Endodermal cell (in vitro differentiated cells): ENCODE measurements at regions not wholly inside any gene's neighbourhood (a gene's known extent, or its start where the extent isn't known, plus 50 kb on each side); places are given as distances from the start of the nearest gene placed in this dataset.
A peak's percentile ranks its signal among the peaks of the same experiment; 100 is the strongest.

ENCODE experiments used
- DNase-seq: peaks from one replicate; pipeline ENCODE4 v3.0.0-alpha.2; 2017
- H3K27ac ChIP-seq: 2 replicates; pipeline ENCODE4 v1.5.1; 2013; ENCODE audit warnings: mild to moderate bottlenecking, low read depth, low read length, moderate library complexity
- H3K27me3 ChIP-seq: 2 replicates; pipeline ENCODE4 v1.6.1; 2013; ENCODE audit warnings: mild to moderate bottlenecking, low read length, moderate library complexity; ENCODE audit not compliant: insufficient read depth, control insufficient read depth, poor library complexity, severe bottlenecking
- H3K36me3 ChIP-seq: 2 replicates; pipeline ENCODE4 v1.7.0; 2013; ENCODE audit warnings: mild to moderate bottlenecking, low read length, moderate library complexity; ENCODE audit not compliant: control insufficient read depth, insufficient read depth
- H3K4me1 ChIP-seq: one replicate; pipeline ENCODE4 v1.7.0; 2013; ENCODE audit warnings: low read length; ENCODE audit not compliant: control insufficient read depth, insufficient read depth
- H3K4me3 ChIP-seq: 2 replicates; pipeline ENCODE4 v1.5.1; 2013; ENCODE audit warnings: mild to moderate bottlenecking, low read length, moderate library complexity
- H3K9ac ChIP-seq: 2 replicates; pipeline ENCODE4 v1.6.1; 2013; ENCODE audit warnings: mild to moderate bottlenecking, low read length, moderate library complexity; ENCODE audit not compliant: poor library complexity, severe bottlenecking; ENCODE audit errors: extremely low read depth
- H3K9me3 ChIP-seq: 2 replicates; pipeline ENCODE4 v1.6.1; 2013; ENCODE audit warnings: mild to moderate bottlenecking, low read length, moderate library complexity; ENCODE audit not compliant: control insufficient read depth
- H3K27ac Mint-ChIP-seq: 2 replicates; pipeline ENCODE4 v1.8.0; 2020; ENCODE audit warnings: mixed read lengths
- H3K27me3 Mint-ChIP-seq: 2 replicates; pipeline ENCODE4 v1.8.0; 2021; ENCODE audit warnings: mild to moderate bottlenecking, mixed read lengths; ENCODE audit not compliant: insufficient read depth
- H3K36me3 Mint-ChIP-seq: 2 replicates; pipeline ENCODE4 v1.8.0; 2020; ENCODE audit warnings: low read depth, mixed read lengths
- H3K4me1 Mint-ChIP-seq: 2 replicates; pipeline ENCODE4 v1.8.0; 2020; ENCODE audit warnings: mixed read lengths
- H3K4me3 Mint-ChIP-seq: 2 replicates; pipeline ENCODE4 v1.8.0; 2020; ENCODE audit warnings: mild to moderate bottlenecking, moderate library complexity, mixed read lengths
- H3K9me3 Mint-ChIP-seq: 2 replicates; pipeline ENCODE4 v1.8.0; 2020; ENCODE audit warnings: mild to moderate bottlenecking, mixed read lengths
- WGBS, 2 experiments: methylation state at CpG; one replicate each; pipeline versions ENCODE4 v1.1.5 to v1.1.7; 2013; ENCODE audit warnings: missing lambda C conversion rate in 2 of 2, mixed read lengths in 1 of 2; ENCODE audit not compliant: insufficient coverage in 1 of 2, insufficient read length in 1 of 2; 5-methylcytosine and 5-hydroxymethylcytosine counted together
- TF ChIP-seq, protein P1 (sequence below): fragments of 200-600 bp; sonication (generic); conservative IDR thresholded peaks from 2 replicates; pipeline ENCODE4 v1.5.0; 2021; ENCODE audit warnings: antibody characterized with exemption, mild to moderate bottlenecking

DNA sequence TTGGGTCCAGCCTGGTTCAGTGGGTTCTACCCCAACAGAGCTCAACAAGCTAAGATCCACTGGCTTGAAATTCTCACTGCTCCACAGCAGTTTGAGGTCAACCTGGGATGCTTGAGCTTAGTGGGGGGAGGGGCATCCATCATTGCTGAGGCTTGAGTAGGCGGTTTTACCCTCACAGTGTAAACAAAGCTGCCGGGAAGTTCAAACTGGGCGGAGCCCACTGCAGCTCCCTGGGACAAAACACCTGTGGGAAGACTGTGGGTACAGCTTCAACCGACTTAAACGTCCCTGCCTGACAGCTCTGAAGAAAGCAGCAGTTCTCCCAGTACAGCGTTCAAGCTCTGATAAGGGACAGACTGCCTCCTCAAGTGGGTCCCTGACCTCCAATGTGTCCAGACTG lies 1161.9 kb downstream of the UQCRFS1 start:
- DNase-seq = no peak
- Mint-ChIP-seq H3K4me3 (no peak overlapping the region), H3K27ac (no peak overlapping the region), H3K4me1 (peaks cover 17% of the 10 kb centered on the region), H3K9me3 (peaks cover 28% of the 10 kb centered on the region), H3K27me3 (peaks cover 11% of the 10 kb centered on the region), H3K36me3 (no peaks in the 10 kb centered on the region)
- H3K4me1 ChIP-seq = no peaks in the 10 kb centered on the region
- H3K9ac ChIP-seq = no peak overlapping the region
- TF ChIP-seq, protein P1, sequence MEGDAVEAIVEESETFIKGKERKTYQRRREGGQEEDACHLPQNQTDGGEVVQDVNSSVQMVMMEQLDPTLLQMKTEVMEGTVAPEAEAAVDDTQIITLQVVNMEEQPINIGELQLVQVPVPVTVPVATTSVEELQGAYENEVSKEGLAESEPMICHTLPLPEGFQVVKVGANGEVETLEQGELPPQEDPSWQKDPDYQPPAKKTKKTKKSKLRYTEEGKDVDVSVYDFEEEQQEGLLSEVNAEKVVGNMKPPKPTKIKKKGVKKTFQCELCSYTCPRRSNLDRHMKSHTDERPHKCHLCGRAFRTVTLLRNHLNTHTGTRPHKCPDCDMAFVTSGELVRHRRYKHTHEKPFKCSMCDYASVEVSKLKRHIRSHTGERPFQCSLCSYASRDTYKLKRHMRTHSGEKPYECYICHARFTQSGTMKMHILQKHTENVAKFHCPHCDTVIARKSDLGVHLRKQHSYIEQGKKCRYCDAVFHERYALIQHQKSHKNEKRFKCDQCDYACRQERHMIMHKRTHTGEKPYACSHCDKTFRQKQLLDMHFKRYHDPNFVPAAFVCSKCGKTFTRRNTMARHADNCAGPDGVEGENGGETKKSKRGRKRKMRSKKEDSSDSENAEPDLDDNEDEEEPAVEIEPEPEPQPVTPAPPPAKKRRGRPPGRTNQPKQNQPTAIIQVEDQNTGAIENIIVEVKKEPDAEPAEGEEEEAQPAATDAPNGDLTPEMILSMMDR = no peak
- no peaks in the 10 kb centered on the region for H3K27me3 ChIP-seq
- no peaks in the 10 kb centered on the region for H3K36me3 ChIP-seq
- WGBS, 2 experiments = 63 to 88% methylated on average over 3 to 6 of the region's 6 CpGs
- peaks cover 16% of the 10 kb centered on the region for H3K9me3 ChIP-seq
- H3K4me3 ChIP-seq = no peak overlapping the region
- no peak overlapping the region for H3K27ac ChIP-seq

DNA sequence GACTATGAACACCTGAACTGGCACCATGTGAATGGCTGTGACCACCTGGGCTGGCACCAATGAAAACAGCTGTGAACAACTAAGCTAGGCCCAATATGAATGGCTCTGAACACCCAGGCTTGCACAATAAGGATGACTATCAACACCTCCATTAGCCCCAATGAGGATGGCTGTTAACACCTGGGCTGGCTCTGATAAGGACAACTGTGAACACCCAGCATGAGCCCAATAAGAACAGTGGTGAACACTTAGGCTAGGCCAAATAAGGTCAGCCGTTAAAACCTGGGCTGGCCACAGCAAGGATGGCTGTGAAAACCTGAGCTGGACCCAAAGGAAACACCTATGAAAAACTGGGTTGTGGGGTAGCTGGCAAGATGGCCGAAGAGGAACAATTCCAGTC lies 1163.1 kb downstream of the UQCRFS1 start:
- no peaks in the 10 kb centered on the region for H3K36me3 ChIP-seq
- H3K4me1 ChIP-seq = no peaks in the 10 kb centered on the region
- H3K27ac Mint-ChIP-seq = no peak overlapping the region
- no peak overlapping the region for H3K4me3 Mint-ChIP-seq
- no peak overlapping the region for H3K4me3 ChIP-seq
- no peaks in the 10 kb centered on the region for H3K27me3 ChIP-seq
- H3K36me3 Mint-ChIP-seq = no peaks in the 10 kb centered on the region
- H3K27me3 Mint-ChIP-seq = peaks cover 11% of the 10 kb centered on the region
- peak; percentile 85 for DNase-seq
- H3K4me1 Mint-ChIP-seq = peaks cover 6% of the 10 kb centered on the region
- H3K27ac ChIP-seq = no peak overlapping the region
- WGBS, 2 experiments = 69 to 100% methylated on average over 1 to 2 of the region's 2 CpGs
- peaks cover 16% of the 10 kb centered on the region for H3K9me3 ChIP-seq
- TF ChIP-seq, protein P1 = no peak
- peaks cover 21% of the 10 kb centered on the region for H3K9me3 Mint-ChIP-seq
- H3K9ac ChIP-seq = no peak overlapping the region

DNA sequence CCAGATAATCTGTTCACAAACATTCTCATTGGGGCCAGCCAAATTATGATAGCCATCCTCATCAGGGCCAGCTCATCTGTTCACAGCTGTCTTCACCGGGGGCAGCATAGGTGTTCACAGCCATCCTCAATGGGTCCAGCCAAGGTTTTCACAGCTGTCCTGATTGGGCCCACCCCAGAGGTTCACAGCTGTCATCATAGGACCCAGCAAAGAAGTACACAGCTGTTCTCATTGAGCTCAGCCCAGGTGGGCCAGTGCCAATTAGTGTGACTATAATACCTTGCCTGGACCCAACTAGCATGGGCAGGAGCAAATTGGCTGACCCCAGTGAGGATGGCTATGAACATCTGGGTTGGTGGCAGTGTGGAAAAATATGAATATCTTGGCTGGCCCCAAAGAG lies 1166.0 kb downstream of the UQCRFS1 start:
- H3K9me3 ChIP-seq = peaks cover 16% of the 10 kb centered on the region
- H3K9me3 Mint-ChIP-seq = peaks cover 7% of the 10 kb centered on the region
- H3K4me3 ChIP-seq = no peak overlapping the region
- no peak overlapping the region for H3K9ac ChIP-seq
- no peaks in the 10 kb centered on the region for H3K36me3 ChIP-seq
- peaks cover 3% of the 10 kb centered on the region for H3K4me1 Mint-ChIP-seq
- no peaks in the 10 kb centered on the region for H3K36me3 Mint-ChIP-seq
- no peaks in the 10 kb centered on the region for H3K27me3 ChIP-seq
- 94 to 100% methylated on average over 1 of the region's 1 CpG for WGBS, 2 experiments
- peaks cover 7% of the 10 kb centered on the region for H3K27me3 Mint-ChIP-seq
- H3K27ac Mint-ChIP-seq = no peak overlapping the region
- no peak overlapping the region for H3K4me3 Mint-ChIP-seq
- H3K27ac ChIP-seq = no peak overlapping the region
- H3K4me1 ChIP-seq = no peaks in the 10 kb centered on the region
- DNase-seq = no peak
- TF ChIP-seq, protein P1 = no peak
